ENCODE measurements at regions not wholly inside any gene's neighbourhood (a gene's known extent, or its start where the extent isn't known, plus 50 kb on each side); places are given as distances from the start of the nearest gene placed in this dataset.

GRCh38 chr6:8810325-8810724 is 375.0 kb upstream of the SLC35B3 start:
- TF ChIP-seq, protein P1, sequence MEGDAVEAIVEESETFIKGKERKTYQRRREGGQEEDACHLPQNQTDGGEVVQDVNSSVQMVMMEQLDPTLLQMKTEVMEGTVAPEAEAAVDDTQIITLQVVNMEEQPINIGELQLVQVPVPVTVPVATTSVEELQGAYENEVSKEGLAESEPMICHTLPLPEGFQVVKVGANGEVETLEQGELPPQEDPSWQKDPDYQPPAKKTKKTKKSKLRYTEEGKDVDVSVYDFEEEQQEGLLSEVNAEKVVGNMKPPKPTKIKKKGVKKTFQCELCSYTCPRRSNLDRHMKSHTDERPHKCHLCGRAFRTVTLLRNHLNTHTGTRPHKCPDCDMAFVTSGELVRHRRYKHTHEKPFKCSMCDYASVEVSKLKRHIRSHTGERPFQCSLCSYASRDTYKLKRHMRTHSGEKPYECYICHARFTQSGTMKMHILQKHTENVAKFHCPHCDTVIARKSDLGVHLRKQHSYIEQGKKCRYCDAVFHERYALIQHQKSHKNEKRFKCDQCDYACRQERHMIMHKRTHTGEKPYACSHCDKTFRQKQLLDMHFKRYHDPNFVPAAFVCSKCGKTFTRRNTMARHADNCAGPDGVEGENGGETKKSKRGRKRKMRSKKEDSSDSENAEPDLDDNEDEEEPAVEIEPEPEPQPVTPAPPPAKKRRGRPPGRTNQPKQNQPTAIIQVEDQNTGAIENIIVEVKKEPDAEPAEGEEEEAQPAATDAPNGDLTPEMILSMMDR (conservative IDR thresholded peaks at IDR 0.05; ENCODE audit: low read depth, low read length): no peak
- no peak for TF ChIP-seq EZH2 (IDR thresholded peaks at IDR 0.05; ENCODE audit: borderline replicate concordance, low read depth, low read length, poor library complexity, severe bottlenecking)

Data from A673 (cell line).